Mesodermal cell (in vitro differentiated cells): ENCODE measurements at regions not wholly inside any gene's neighbourhood (a gene's known extent, or its start where the extent isn't known, plus 50 kb on each side); places are given as distances from the start of the nearest gene placed in this dataset.

Source experiments
- H3K27ac ChIP-seq: 2 replicates; pipeline ENCODE4 v1.7.0; 2013; ENCODE audit warnings: mild to moderate bottlenecking, low read depth, low read length, moderate library complexity; ENCODE audit not compliant: severe bottlenecking
- H3K36me3 ChIP-seq: 2 replicates; pipeline ENCODE4 v1.7.1; 2013; ENCODE audit warnings: mild to moderate bottlenecking, low read length, moderate library complexity; ENCODE audit not compliant: control insufficient read depth, insufficient read depth
- H3K4me1 ChIP-seq: one replicate; pipeline ENCODE4 v1.7.1; 2013; ENCODE audit warnings: mild to moderate bottlenecking, low read length; ENCODE audit not compliant: insufficient read depth, control insufficient read depth, poor library complexity, severe bottlenecking
- H3K4me3 ChIP-seq: 2 replicates; pipeline ENCODE4 v1.7.0; 2013; ENCODE audit warnings: low read length, control low read depth, mild to moderate bottlenecking; ENCODE audit not compliant: insufficient read depth, poor library complexity, severe bottlenecking; ENCODE audit errors: extremely low read depth
- H3K9me3 ChIP-seq: 2 replicates; pipeline ENCODE4 v1.7.1; 2013; ENCODE audit warnings: mild to moderate bottlenecking, low read length, moderate library complexity; ENCODE audit not compliant: control insufficient read depth
- WGBS, 2 experiments: methylation state at CpG; one replicate each; pipeline ENCODE4 v1.1.5; 2013; ENCODE audit warnings: missing lambda C conversion rate in 2 of 2; ENCODE audit not compliant: insufficient coverage in 2 of 2; 5-methylcytosine and 5-hydroxymethylcytosine counted together

DNA sequence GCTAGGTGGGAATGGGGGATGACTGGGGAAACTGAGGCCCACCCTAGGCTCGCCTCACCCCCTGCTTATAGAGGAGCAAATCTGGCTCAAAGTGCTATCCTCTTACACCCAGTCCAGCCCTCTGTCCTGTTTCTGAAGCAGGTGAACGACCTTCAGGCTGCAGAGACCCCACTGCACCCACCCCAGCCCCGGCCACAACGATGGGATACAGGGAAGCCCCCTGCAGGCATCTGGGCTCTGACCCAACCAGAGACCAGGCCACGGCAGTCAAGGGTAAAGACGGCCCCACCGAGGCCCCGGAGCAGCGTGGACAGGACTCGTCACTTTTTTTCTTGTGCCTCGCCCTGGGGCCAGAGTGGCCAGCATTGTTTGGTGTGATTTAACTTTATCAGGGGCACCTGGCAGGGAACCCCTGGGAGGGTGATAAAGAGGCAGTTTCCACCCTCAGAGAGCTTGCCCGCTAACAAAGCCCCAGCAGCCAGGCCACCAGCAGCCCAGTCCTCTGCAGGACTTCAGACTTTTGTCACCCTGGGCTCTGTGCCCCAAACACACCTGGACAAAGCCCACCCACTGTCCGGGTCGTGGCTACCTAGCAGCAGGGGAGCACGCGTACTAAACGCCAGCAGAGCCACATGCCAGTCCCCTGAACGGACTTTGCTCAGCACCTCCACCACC lies 612.6 kb downstream of the TBC1D22A start:
- Histone ChIP-seq H3K4me3 (no peak overlapping the region), H3K27ac (no peak overlapping the region)

DNA sequence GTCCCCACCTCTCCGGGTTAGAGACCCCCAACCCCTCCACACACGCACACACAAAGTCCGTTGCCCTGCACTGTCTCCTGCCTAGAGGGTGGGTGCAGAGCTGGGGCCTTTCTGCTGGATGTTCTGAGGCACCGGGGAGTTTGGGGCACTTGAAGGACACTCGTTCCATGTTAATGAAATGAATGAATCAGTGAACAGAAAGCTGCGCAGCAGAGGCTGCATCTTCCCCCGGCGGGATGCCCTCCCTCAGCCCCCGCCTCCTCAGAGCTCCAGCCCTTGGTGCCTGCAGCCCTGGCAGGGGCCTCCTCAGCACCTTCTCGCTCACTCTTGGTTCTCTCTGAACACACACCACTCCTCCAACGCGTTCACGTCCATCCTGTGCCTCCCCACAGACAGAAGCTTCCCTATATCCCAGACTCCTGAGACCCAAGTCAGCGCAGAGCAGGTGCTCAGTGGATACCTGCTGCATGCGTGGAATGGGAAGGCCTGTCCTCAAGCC lies 611.9 kb downstream of the TBC1D22A start:
- no peaks in the 10 kb centered on the region for H3K36me3 ChIP-seq
- H3K4me1 ChIP-seq: no peaks in the 10 kb centered on the region
- H3K4me3 ChIP-seq: no peak overlapping the region
- H3K27ac ChIP-seq: no peak overlapping the region
- WGBS, 2 experiments: 72 to 80% methylated on average over 11 to 12 of the region's 15 CpGs
- H3K9me3 ChIP-seq: peaks cover 86% of the 10 kb centered on the region

More for the DNA sequence above, 612.6 kb downstream of the TBC1D22A start:
- 80% methylated on average over 13 to 17 of the region's 18 CpGs for WGBS, 2 experiments
- no peaks in the 10 kb centered on the region for H3K4me1 ChIP-seq
- no peaks in the 10 kb centered on the region for H3K36me3 ChIP-seq
- peaks cover 81% of the 10 kb centered on the region for H3K9me3 ChIP-seq

DNA sequence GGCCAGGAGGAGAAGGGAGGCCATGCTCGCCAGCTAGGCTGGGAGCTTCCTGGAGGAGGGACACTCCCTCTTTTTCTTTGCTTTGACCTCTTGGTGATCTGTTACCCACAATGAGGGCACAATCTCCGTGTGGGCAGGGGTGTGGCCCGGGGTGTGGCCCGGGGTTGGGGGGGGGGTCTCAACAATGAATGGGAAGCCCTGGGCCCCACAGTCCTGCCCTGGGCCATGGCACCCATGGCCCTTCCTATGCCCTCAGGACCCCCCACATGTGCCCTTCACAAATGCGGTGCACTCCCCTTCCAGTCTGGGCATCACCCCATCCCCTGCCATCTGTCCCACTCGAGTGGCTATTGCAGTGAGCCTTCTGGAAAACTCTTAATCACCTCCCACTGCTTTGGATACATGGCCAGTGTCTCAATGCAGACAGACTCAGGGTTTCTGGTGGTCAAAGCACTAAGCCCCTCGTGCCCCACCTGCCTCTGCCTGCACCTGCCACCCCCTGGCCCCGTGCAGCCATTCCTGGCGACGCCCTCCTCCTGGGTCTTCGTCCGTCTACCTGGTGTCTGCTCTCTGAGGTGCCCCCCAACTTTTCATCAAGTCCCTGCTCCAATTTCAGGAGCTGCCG lies 611.3 kb downstream of the TBC1D22A start:
- Histone ChIP-seq H3K27ac (no peak overlapping the region), H3K4me1 (no peaks in the 10 kb centered on the region), H3K4me3 (no peak overlapping the region), H3K36me3 (no peaks in the 10 kb centered on the region), H3K9me3 (peaks cover 89% of the 10 kb centered on the region)
- WGBS, 2 experiments: 77 to 80% methylated on average over 5 to 9 of the region's 13 CpGs

DNA sequence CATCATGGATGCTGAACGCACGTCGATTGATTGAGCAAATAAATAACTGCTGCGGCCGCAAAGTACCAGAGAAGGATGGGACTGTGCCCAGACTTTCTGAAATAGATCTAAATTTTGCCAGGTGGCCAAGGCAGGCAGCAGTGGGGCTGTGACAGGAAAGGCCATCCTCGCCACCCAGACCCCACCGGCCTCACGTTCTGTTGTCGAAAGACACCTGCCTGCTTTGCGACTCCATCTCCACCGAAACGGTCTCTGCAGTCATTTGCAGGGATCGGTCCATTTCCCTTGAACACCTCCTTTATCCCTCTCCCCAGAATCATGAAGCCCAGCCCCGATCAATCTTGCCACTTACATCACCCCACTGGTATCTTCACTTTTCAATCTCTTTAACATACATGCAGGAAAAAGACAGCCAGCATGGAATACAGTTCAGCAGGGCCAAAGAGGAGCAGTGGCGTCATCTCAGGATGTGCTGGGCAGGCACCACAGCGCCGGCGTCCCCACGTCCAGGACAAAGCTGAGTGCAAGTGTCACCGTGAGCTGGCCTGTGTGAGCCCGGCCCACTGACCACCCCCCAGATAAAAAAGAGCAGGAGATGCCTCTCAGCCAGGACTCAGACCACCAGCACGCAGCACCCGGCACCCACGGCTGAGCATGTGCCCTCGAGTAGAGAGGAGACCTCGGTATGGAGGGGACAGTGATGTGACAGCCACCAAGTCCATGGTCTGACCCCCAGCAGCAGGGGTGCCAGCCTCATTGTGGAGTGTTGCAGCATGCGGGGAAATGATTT lies 610.3 kb downstream of the TBC1D22A start:
- H3K27ac ChIP-seq: no peak overlapping the region
- H3K4me3 ChIP-seq: no peak overlapping the region
- 83 to 84% methylated on average over 25 to 27 of the region's 27 CpGs for WGBS, 2 experiments
- H3K9me3 ChIP-seq: peaks cover 88% of the 10 kb centered on the region
- H3K4me1 ChIP-seq: no peaks in the 10 kb centered on the region
- no peaks in the 10 kb centered on the region for H3K36me3 ChIP-seq

DNA sequence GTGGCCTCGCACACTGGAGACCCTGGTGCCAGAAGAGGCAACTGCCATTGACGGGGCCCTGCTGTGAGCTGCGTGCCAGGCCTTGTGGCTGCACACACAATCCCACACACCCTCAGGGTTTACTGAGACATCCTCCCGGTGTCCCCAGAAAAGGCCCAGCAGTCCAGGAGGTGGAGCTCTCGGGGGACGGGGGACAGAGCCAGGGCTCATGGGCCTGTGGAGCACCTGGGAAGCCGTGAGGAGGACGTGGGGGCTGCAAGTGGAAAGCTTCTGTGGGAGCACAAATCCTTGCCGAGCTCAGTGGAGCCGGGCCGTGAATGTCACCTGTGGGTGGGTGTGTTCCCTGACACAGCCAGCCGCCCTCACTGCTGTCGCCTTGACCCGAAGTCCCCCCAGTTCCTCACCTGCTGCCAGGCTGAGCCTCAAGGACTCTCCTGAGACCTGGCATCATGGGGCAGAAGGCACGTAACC lies 609.7 kb downstream of the TBC1D22A start:
- Histone ChIP-seq H3K4me3 (no peak overlapping the region), H3K36me3 (no peaks in the 10 kb centered on the region), H3K9me3 (peaks cover 88% of the 10 kb centered on the region), H3K4me1 (no peaks in the 10 kb centered on the region), H3K27ac (no peak overlapping the region)
- 65 to 71% methylated on average over 13 of the region's 15 CpGs for WGBS, 2 experiments

DNA sequence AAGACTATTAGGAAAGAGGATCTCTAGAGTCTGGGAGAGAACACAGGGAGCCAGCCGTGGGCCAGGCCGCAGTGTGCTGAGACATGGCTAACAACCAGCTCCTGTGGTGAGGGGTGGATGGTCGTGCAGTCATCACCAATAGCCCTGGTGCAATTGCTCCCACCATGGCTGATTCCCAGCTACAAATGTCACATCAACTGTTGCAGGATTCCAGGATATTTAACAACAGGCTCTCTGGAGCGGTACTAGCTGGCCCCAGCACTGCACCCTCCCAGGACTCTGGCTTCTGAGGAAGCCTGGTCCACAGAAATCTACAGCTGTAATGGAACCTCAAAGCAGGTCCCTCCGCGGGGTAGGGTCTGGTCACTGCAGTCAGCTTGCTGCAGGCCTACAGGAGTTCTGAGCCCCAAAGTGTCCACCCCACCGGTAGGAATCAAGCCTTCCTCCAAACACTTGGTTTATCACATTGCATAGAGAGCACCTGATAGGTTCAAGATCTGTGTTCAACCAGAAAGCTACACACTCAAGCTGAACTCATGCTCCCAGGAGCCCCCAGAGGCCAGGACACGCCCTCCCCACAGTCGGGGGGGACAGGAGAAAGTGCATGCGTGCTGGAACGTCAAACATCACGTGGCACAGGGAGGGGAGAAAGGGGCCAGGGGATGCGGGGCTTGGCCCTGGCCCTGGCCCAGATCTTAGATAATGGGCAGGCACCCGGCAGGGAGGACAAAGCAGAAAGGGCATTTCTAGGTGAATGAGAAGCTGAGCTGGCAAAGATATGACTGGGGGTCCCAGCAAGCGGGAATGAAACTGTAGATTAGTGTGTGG lies 609.0 kb downstream of the TBC1D22A start:
- 58 to 62% methylated on average over 13 to 15 of the region's 15 CpGs for whole genome bisulfite sequencing, 2 experiments
- Histone ChIP-seq H3K4me3 (no peak overlapping the region), H3K27ac (no peak overlapping the region), H3K36me3 (no peaks in the 10 kb centered on the region), H3K4me1 (no peaks in the 10 kb centered on the region), H3K9me3 (peaks cover 89% of the 10 kb centered on the region)

DNA sequence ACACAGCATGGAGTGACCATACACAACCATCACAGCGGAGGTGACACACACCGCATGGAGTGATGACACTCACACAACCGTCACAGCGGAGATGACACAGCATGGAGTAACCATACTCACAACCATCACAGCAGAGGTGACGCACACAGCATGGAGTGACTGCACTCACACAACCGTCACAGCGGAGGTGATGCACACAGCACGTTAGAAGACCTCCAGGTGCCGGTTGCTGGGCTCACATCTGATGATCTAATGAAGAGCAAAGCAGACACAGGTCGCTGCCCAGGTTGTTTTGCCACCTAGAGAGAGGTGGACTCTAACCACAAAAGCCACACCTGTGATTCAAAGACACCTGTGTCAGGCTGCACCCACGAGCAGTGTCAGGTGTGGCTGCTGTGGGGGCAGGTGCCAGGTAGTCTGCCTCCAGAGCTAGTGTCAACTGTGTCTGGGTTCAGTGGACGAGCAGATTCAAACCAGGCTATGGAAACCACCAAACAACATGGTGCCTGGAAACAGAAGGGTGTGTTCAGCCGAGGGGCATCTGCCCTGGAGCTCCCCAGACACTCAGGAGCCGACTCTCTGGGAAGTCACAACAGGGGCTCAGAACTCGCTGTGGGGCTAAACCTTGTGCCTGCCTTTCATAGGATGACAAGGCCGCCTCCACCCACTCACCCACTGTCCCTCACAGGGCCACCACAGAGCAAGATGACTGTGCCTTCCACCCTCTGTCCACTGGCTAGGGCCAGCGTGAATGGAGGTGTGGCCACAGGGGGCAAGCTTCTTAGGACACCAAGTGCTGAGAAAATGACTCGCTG lies 608.2 kb downstream of the TBC1D22A start:
- Histone ChIP-seq H3K27ac (no peak overlapping the region), H3K4me3 (no peak overlapping the region), H3K36me3 (no peaks in the 10 kb centered on the region), H3K9me3 (peaks cover 87% of the 10 kb centered on the region), H3K4me1 (no peaks in the 10 kb centered on the region)
- 62 to 71% methylated on average over 17 to 18 of the region's 18 CpGs for WGBS, 2 experiments

DNA sequence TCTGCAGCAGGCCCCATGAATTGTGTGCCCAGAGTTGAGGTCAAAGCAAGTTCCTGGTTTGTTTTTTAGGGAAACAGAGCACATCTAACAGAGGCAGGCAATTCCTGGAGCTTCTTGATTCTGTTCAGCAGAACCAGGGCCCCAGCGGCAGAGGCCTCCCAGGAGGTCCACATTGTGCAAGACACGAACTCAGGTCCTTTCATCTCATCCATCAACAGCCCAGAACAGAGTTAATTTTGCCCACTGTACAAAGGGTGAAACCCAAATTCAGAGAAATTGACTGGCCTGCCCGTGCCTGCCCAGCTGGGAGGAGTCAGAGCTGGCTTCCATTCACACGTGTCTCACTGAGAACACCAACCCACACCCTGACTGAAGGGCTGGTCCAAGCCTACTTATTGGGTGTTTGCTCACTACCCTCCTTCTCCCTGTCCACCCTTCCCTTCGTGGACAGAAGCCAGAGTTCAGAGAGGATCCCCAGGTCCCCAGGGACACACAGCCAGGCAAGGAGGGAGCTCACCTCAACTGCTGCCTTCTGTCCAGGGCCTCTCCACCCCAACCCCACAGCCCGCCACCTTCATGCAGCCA lies 607.1 kb downstream of the TBC1D22A start:
- Histone ChIP-seq H3K36me3 (no peaks in the 10 kb centered on the region), H3K27ac (no peak overlapping the region), H3K9me3 (peaks cover 76% of the 10 kb centered on the region), H3K4me3 (no peak overlapping the region), H3K4me1 (no peaks in the 10 kb centered on the region)
- WGBS, 2 experiments: 39 to 47% methylated on average over 5 of the region's 6 CpGs

DNA sequence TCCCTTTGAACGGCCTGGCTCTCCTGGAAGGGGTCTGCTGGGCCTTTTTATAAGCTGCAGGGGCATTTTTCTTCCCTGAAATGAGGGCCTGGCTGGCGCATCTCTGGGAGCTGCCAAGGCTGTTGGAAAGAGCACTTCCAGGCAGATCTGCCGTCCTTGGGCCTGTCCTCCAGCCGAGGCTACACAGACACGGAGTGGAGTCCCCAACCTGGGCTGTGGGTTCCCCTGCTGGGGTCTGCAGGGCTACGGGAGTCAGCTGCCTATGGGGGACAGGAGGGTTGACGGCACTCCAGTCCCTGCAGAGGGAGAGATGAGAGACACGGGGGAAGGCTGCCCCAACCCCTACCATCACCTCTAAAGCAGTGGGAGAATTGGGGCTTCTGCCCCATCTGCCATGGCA lies 606.6 kb downstream of the TBC1D22A start:
- Histone ChIP-seq H3K4me3 (no peak overlapping the region), H3K9me3 (peaks cover 76% of the 10 kb centered on the region), H3K27ac (no peak overlapping the region), H3K4me1 (no peaks in the 10 kb centered on the region), H3K36me3 (no peaks in the 10 kb centered on the region)
- 51 to 67% methylated on average over 3 to 8 of the region's 8 CpGs for WGBS, 2 experiments
